H9 (cell line): ENCODE measurements at regions not wholly inside any gene's neighbourhood (a gene's known extent, or its start where the extent isn't known, plus 50 kb on each side); places are given as distances from the start of the nearest gene placed in this dataset.

ENCODE experiments used
- DNase-seq: peaks from one replicate; pipeline ENCODE4 v3.0.0-alpha.2; 2017
- H2AFZ ChIP-seq: one replicate; pipeline ENCODE4 v1.6.1; 2013; ENCODE audit warnings: mild to moderate bottlenecking, low read length, control low read depth, moderate library complexity
- H2AK5ac ChIP-seq: 2 replicates; pipeline ENCODE4 v1.6.1; 2013; ENCODE audit warnings: low read length, control low read depth, mixed read lengths; ENCODE audit not compliant: insufficient read length
- H2BK120ac ChIP-seq: one replicate; pipeline ENCODE4 v1.6.1; 2013; ENCODE audit warnings: low read depth, mild to moderate bottlenecking, low read length, control low read depth, inconsistent platforms; ENCODE audit not compliant: poor library complexity, severe bottlenecking
- H2BK12ac ChIP-seq: 2 replicates; pipeline ENCODE4 v1.6.1; 2013; ENCODE audit warnings: low read length, control low read depth, mixed read lengths, low read depth; ENCODE audit not compliant: insufficient read length
- H2BK15ac ChIP-seq: 2 replicates; pipeline ENCODE4 v1.6.1; 2013; ENCODE audit warnings: low read depth, low read length, control low read depth
- H2BK20ac ChIP-seq: one replicate; pipeline ENCODE4 v1.6.1; 2013; ENCODE audit warnings: low read depth, mild to moderate bottlenecking, low read length, control low read depth, inconsistent platforms; ENCODE audit not compliant: poor library complexity, severe bottlenecking
- H2BK5ac ChIP-seq: 2 replicates; pipeline ENCODE4 v1.6.1; 2013; ENCODE audit warnings: low read length, control low read depth, mixed read lengths; ENCODE audit not compliant: insufficient read length
- H3K14ac ChIP-seq: 2 replicates; pipeline ENCODE4 v1.6.1; 2013; ENCODE audit warnings: low read length, control low read depth; ENCODE audit not compliant: insufficient read depth
- H3K18ac ChIP-seq: 2 replicates; pipeline ENCODE4 v1.6.1; 2013; ENCODE audit warnings: low read depth, mild to moderate bottlenecking, mixed read lengths, low read length, control low read depth; ENCODE audit not compliant: insufficient read length
- H3K23ac ChIP-seq: 2 replicates; pipeline ENCODE4 v1.6.1; 2013; ENCODE audit warnings: low read length, control low read depth, mixed read lengths, low read depth; ENCODE audit not compliant: insufficient read length
- H3K23me2 ChIP-seq: 2 replicates; pipeline ENCODE4 v1.6.1; 2013; ENCODE audit warnings: low read depth, mild to moderate bottlenecking, mixed read lengths, low read length, control low read depth; ENCODE audit not compliant: insufficient read length, poor library complexity, severe bottlenecking
- H3K27ac ChIP-seq: 2 replicates; pipeline ENCODE4 v1.5.1; 2013; ENCODE audit warnings: low read length, control low read depth, mixed read lengths, low read depth; ENCODE audit not compliant: insufficient read length
- H3K27me3 ChIP-seq: 2 replicates; pipeline ENCODE4 v1.6.1; 2013; ENCODE audit warnings: low read length, control low read depth, inconsistent platforms; ENCODE audit not compliant: insufficient read depth
- H3K4ac ChIP-seq: 2 replicates; pipeline ENCODE4 v1.6.1; 2013; ENCODE audit warnings: low read depth, mild to moderate bottlenecking, control low read depth, inconsistent platforms, low read length, moderate library complexity
- H3K4me1 ChIP-seq: 2 replicates; pipeline ENCODE4 v1.6.1; 2013; ENCODE audit warnings: low read length, control low read depth, inconsistent platforms; ENCODE audit not compliant: insufficient read depth
- H3K4me2 ChIP-seq: 2 replicates; pipeline ENCODE4 v1.6.1; 2013; ENCODE audit warnings: low read length, control low read depth, mixed read lengths; ENCODE audit not compliant: insufficient read length, insufficient read depth
- H3K56ac ChIP-seq: 2 replicates; pipeline ENCODE4 v1.6.1; 2013; ENCODE audit warnings: low read depth, mild to moderate bottlenecking, mixed read lengths, low read length, control low read depth; ENCODE audit not compliant: insufficient read length
- H3K79me1 ChIP-seq: 2 replicates; pipeline ENCODE4 v1.6.1; 2013; ENCODE audit warnings: low read depth, mild to moderate bottlenecking, moderate library complexity, low read length, control low read depth, inconsistent platforms; ENCODE audit not compliant: insufficient read depth, poor library complexity, severe bottlenecking
- H3K79me2 ChIP-seq: 2 replicates; pipeline ENCODE4 v1.6.1; 2013; ENCODE audit warnings: low read length, control low read depth, inconsistent platforms; ENCODE audit not compliant: insufficient read depth
- H3K9ac ChIP-seq: 2 replicates; pipeline ENCODE4 v1.6.1; 2013; ENCODE audit warnings: low read length, control low read depth, mixed read lengths; ENCODE audit not compliant: insufficient read length; ENCODE audit errors: extremely low read depth
- H3K9me3 ChIP-seq: one replicate; pipeline ENCODE4 v1.6.1; 2013; ENCODE audit warnings: low read depth, low read length, inconsistent platforms; ENCODE audit not compliant: control insufficient read depth
- H3T11ph ChIP-seq: one replicate; pipeline ENCODE4 v1.6.1; 2013; ENCODE audit warnings: mild to moderate bottlenecking, low read length, control low read depth, inconsistent platforms
- H4K20me1 ChIP-seq: one replicate; pipeline ENCODE4 v1.6.1; 2013; ENCODE audit not compliant: control insufficient read depth, insufficient read length, insufficient read depth
- H4K5ac ChIP-seq: 2 replicates; pipeline ENCODE4 v1.6.1; 2013; ENCODE audit warnings: low read depth, mild to moderate bottlenecking, mixed read lengths, low read length, control low read depth; ENCODE audit not compliant: insufficient read length
- H4K8ac ChIP-seq: replicated peaks from 2 replicates; pipeline ENCODE4 v1.6.1; 2013; ENCODE audit warnings: low read length, control low read depth, mixed read lengths, low read depth; ENCODE audit not compliant: insufficient read length
- H4K91ac ChIP-seq: 2 replicates; pipeline ENCODE4 v1.6.1; 2013; ENCODE audit warnings: low read depth, mild to moderate bottlenecking, moderate library complexity, mixed read lengths, low read length, control low read depth; ENCODE audit not compliant: insufficient read length
- H3K27ac Mint-ChIP-seq, 3 experiments: 2 replicates in 2 of 3; 3 replicates in 1 of 3; pipeline ENCODE4 v1.8.0; 2020 to 2021; ENCODE audit warnings: mixed read lengths in 3 of 3, mild to moderate bottlenecking in 1 of 3, moderate library complexity in 1 of 3
- H3K27me3 Mint-ChIP-seq: 2 replicates; pipeline ENCODE4 v1.8.0; 2021; ENCODE audit warnings: low read depth, mild to moderate bottlenecking, moderate library complexity, mixed read lengths
- H3K36me3 Mint-ChIP-seq, 3 experiments: 2 replicates in 2 of 3; 3 replicates in 1 of 3; pipeline ENCODE4 v1.8.0; 2020 to 2021; ENCODE audit warnings: low read depth in 3 of 3, mixed read lengths in 3 of 3; ENCODE audit not compliant: insufficient read depth in 1 of 3
- H3K4me1 Mint-ChIP-seq, 2 experiments: 2 replicates each; pipeline ENCODE4 v1.8.0; 2020; ENCODE audit warnings: mixed read lengths in 2 of 2
- H3K4me3 Mint-ChIP-seq, 2 experiments: 2 replicates in 1 of 2; 3 replicates in 1 of 2; pipeline ENCODE4 v1.8.0; 2020 to 2021; ENCODE audit warnings: mild to moderate bottlenecking in 2 of 2, mixed read lengths in 2 of 2, moderate library complexity in 1 of 2
- H3K9me3 Mint-ChIP-seq, 2 experiments: 2 replicates in 1 of 2; 3 replicates in 1 of 2; pipeline ENCODE4 v1.8.0; 2020; ENCODE audit warnings: mild to moderate bottlenecking in 2 of 2, mixed read lengths in 2 of 2, moderate library complexity in 1 of 2
- CTCF ChIP-seq: fragments of 200-600 bp; sonication (generic); conservative IDR thresholded peaks from 3 replicates; pipeline ENCODE4 v1.8.0; 2021; ENCODE audit warnings: antibody characterized with exemption, mild to moderate bottlenecking
- WGBS: extraction: QIAGEN DNeasy Blood & Tissue Kit; methylation state at CpG from one replicate; pipeline ENCODE4 v1.1.7; 2013; ENCODE audit warnings: missing lambda C conversion rate, low lambda C conversion rate, mixed read lengths; ENCODE audit not compliant: insufficient read length; ENCODE audit errors: extremely low coverage; 5-methylcytosine and 5-hydroxymethylcytosine counted together

DNA sequence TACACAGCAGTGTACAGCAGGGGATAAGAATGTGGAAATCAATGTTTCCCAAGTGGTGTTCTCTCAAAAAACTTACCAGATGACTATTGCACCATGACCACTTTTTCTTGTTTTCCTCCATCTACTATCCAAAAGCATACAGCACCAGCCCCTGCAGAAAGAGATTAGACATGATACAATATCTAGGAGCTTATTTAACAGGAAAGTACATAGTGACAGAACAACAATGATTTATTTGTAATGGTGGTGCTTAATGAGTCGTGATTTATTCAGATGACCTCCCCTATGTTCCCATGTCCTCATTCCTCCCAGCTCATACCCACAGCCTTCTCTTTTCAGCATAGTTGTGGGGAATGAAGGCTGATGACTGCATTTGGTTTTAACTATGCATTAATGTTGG is 413.6 kb downstream of the BTG1 start:
- no peak for DNase-seq
- WGBS: no CpG with 5 or more reads among the region's 1 CpG

More for the DNA sequence above, 413.6 kb downstream of the BTG1 start:
- Histone ChIP-seq H3T11ph (no peak overlapping the region), H3K27ac (no peak overlapping the region), H3K23me2 (no peaks in the 10 kb centered on the region), H3K18ac (no peak overlapping the region), H4K20me1 (no peaks in the 10 kb centered on the region), H3K4me1 (no peaks in the 10 kb centered on the region), H2BK120ac (no peak overlapping the region), H3K23ac (no peak overlapping the region), H2BK5ac (no peak overlapping the region), H2AFZ (no peak overlapping the region), H3K14ac (no peak overlapping the region), H3K79me2 (no peaks in the 10 kb centered on the region), H4K91ac (no peak overlapping the region), H2BK20ac (no peak overlapping the region), H3K9ac (no peak overlapping the region), H3K56ac (no peak overlapping the region), H2BK15ac (no peak overlapping the region), H2BK12ac (no peak overlapping the region), H3K27me3 (no peaks in the 10 kb centered on the region), H4K5ac (no peak overlapping the region), H3K9me3 (no peaks in the 10 kb centered on the region), H3K4ac (no peak overlapping the region), H4K8ac (no peak overlapping the region), H3K79me1 (no peaks in the 10 kb centered on the region), H3K4me2 (no peak overlapping the region), H2AK5ac (no peak overlapping the region)
- Mint-ChIP-seq H3K4me1 (no peaks in the 10 kb centered on the region), H3K4me3 (no peak overlapping the region), H3K9me3 (no peaks in the 10 kb centered on the region), H3K27ac (no peak overlapping the region), H3K27me3 (no peaks in the 10 kb centered on the region), H3K36me3 (no peaks in the 10 kb centered on the region)
- TF ChIP-seq CTCF: no peak
